Neural progenitor cell (in vitro differentiated cells): ENCODE measurements at regions not wholly inside any gene's neighbourhood (a gene's known extent, or its start where the extent isn't known, plus 50 kb on each side); places are given as distances from the start of the nearest gene placed in this dataset.
A peak's percentile ranks its signal among the peaks of the same experiment; 100 is the strongest.

Experiments
- DNase-seq: peaks from one replicate; pipeline ENCODE4 v3.0.0-alpha.2; 2016; ENCODE audit warnings: low spot score
- H2AFZ ChIP-seq: fragments of 200-600 bp; sonication (generic); replicated peaks from 2 replicates; pipeline ENCODE4 v1.6.1; 2016; ENCODE audit warnings: antibody characterized with exemption
- H3F3A ChIP-seq: fragments of 200-600 bp; sonication (generic); 2 replicates; pipeline ENCODE4 v1.6.1; 2016; ENCODE audit warnings: antibody characterized with exemption, low read depth
- H3K27ac ChIP-seq: fragments of 200-600 bp; sonication (generic); 2 replicates; pipeline ENCODE4 v1.5.1; 2016; ENCODE audit warnings: mild to moderate bottlenecking
- H3K27me3 ChIP-seq: fragments of 200-600 bp; sonication (generic); 2 replicates; pipeline ENCODE4 v1.6.1; 2016; ENCODE audit warnings: mild to moderate bottlenecking, moderate library complexity
- H3K36me3 ChIP-seq: fragments of 200-600 bp; sonication (generic); 2 replicates; pipeline ENCODE4 v1.5.1; 2016
- H3K4me1 ChIP-seq: fragments of 200-600 bp; sonication (generic); 2 replicates; pipeline ENCODE4 v1.6.1; 2016; ENCODE audit warnings: mixed run types
- H3K4me2 ChIP-seq: fragments of 200-600 bp; sonication (generic); 2 replicates; pipeline ENCODE4 v1.6.1; 2016
- H3K4me3 ChIP-seq: fragments of 200-600 bp; sonication (generic); 2 replicates; pipeline ENCODE4 v1.5.1; 2016
- H3K79me2 ChIP-seq: fragments of 200-600 bp; sonication (generic); 2 replicates; pipeline ENCODE4 v1.6.1; 2016; ENCODE audit warnings: low read depth
- H3K9ac ChIP-seq: fragments of 200-600 bp; sonication (generic); 2 replicates; pipeline ENCODE4 v1.6.1; 2016
- H3K9me3 ChIP-seq: fragments of 200-600 bp; sonication (generic); 2 replicates; pipeline ENCODE4 v1.5.1; 2016; ENCODE audit warnings: low read depth
- H4K20me1 ChIP-seq: fragments of 200-600 bp; sonication (generic); 2 replicates; pipeline ENCODE4 v1.6.1; 2016; ENCODE audit warnings: low read depth
- H3K27ac Mint-ChIP-seq: 3 replicates; pipeline ENCODE4 v1.8.0; 2021; ENCODE audit warnings: mixed read lengths
- H3K27me3 Mint-ChIP-seq: 2 replicates; pipeline ENCODE4 v1.8.0; 2022; ENCODE audit warnings: low read depth, mild to moderate bottlenecking, inconsistent platforms, moderate library complexity, mixed read lengths; ENCODE audit not compliant: insufficient read depth
- H3K36me3 Mint-ChIP-seq: 3 replicates; pipeline ENCODE4 v1.8.0; 2021; ENCODE audit warnings: mixed read lengths
- H3K4me1 Mint-ChIP-seq: 3 replicates; pipeline ENCODE4 v1.8.0; 2021; ENCODE audit warnings: mixed read lengths
- H3K4me3 Mint-ChIP-seq: 3 replicates; pipeline ENCODE4 v1.8.0; 2021; ENCODE audit warnings: mild to moderate bottlenecking, moderate library complexity, mixed read lengths
- H3K9me3 Mint-ChIP-seq: 3 replicates; pipeline ENCODE4 v1.8.0; 2020; ENCODE audit warnings: mixed read lengths
- CTCF ChIP-seq: fragments of 200-600 bp; sonication (generic); IDR thresholded peaks from 2 replicates; pipeline ENCODE4 v1.5.1; 2017; ENCODE audit warnings: antibody characterized with exemption, mild to moderate bottlenecking
- EZH2 ChIP-seq: fragments of 200-600 bp; sonication (generic); IDR thresholded peaks from 2 replicates; pipeline ENCODE4 v1.6.1; 2017; ENCODE audit warnings: antibody characterized with exemption, mild to moderate bottlenecking, moderate library complexity
- EZH2phosphoT487 ChIP-seq: fragments of 200-600 bp; sonication (generic); IDR thresholded peaks from 2 replicates; pipeline ENCODE4 v1.6.1; 2017; ENCODE audit warnings: antibody characterized with exemption

- Histone ChIP-seq H3F3A (peaks cover 10% of the 10 kb centered on the region), H3K4me2 (peak overlapping the region; percentile 41), H3K4me1 (peaks cover 14% of the 10 kb centered on the region), H3K9me3 (no peaks in the 10 kb centered on the region), H3K9ac (no peak overlapping the region), H4K20me1 (no peaks in the 10 kb centered on the region), H2AFZ (no peak overlapping the region), H3K79me2 (no peaks in the 10 kb centered on the region), H3K36me3 (no peaks in the 10 kb centered on the region), H3K4me3 (no peak overlapping the region), H3K27me3 (no peaks in the 10 kb centered on the region), H3K27ac (peak overlapping the region; percentile 40)
- H3K9me3 Mint-ChIP-seq = peaks cover 2% of the 10 kb centered on the region
- H3K36me3 Mint-ChIP-seq = no peaks in the 10 kb centered on the region
- no peak overlapping the region for H3K4me3 Mint-ChIP-seq
- no peaks in the 10 kb centered on the region for H3K27me3 Mint-ChIP-seq
- DNase-seq = no peak
- peaks cover 11% of the 10 kb centered on the region for H3K4me1 Mint-ChIP-seq
- H3K27ac Mint-ChIP-seq = no peak overlapping the region
- TF ChIP-seq EZH2 (no peak), CTCF (no peak), EZH2phosphoT487 (no peak)
Measured at GRCh38 chr12:92063641-92064040, 82.0 kb downstream of the BTG1 start.

- H3K27me3 Mint-ChIP-seq = no peaks in the 10 kb centered on the region
- H3K36me3 ChIP-seq = no peaks in the 10 kb centered on the region
- no peak overlapping the region for H3K4me3 ChIP-seq
- H4K20me1 ChIP-seq = no peaks in the 10 kb centered on the region
- H3K4me3 Mint-ChIP-seq = no peak overlapping the region
- H3K9ac ChIP-seq = no peak overlapping the region
- peak overlapping the region; percentile 40 for H3K27ac ChIP-seq
- no peak overlapping the region for H2AFZ ChIP-seq
- TF ChIP-seq EZH2 (no peak), CTCF (no peak), EZH2phosphoT487 (no peak)
- H3F3A ChIP-seq = peaks cover 10% of the 10 kb centered on the region
- peaks cover 14% of the 10 kb centered on the region for H3K4me1 ChIP-seq
- DNase-seq = peak; percentile 58
- no peak overlapping the region for H3K27ac Mint-ChIP-seq
- peaks cover 11% of the 10 kb centered on the region for H3K4me1 Mint-ChIP-seq
- H3K9me3 ChIP-seq = no peaks in the 10 kb centered on the region
- peak overlapping the region; percentile 41 for H3K4me2 ChIP-seq
- no peaks in the 10 kb centered on the region for H3K27me3 ChIP-seq
- no peaks in the 10 kb centered on the region for H3K79me2 ChIP-seq
- H3K9me3 Mint-ChIP-seq = peaks cover 8% of the 10 kb centered on the region
- H3K36me3 Mint-ChIP-seq = no peaks in the 10 kb centered on the region
Measured at GRCh38 chr12:92062539-92063493, 82.8 kb downstream of the BTG1 start.

GRCh38 chr12:92061061-92061460 is 84.6 kb downstream of the BTG1 start:
- H3K27ac Mint-ChIP-seq = no peak overlapping the region
- Histone ChIP-seq H3K9me3 (no peaks in the 10 kb centered on the region), H3K4me1 (peaks cover 14% of the 10 kb centered on the region), H3K27ac (no peak overlapping the region), H3K27me3 (no peaks in the 10 kb centered on the region), H3K36me3 (no peaks in the 10 kb centered on the region), H3K9ac (no peak overlapping the region), H3K79me2 (no peaks in the 10 kb centered on the region), H3K4me3 (no peak overlapping the region), H3K4me2 (no peak overlapping the region), H2AFZ (no peak overlapping the region), H3F3A (peaks cover 10% of the 10 kb centered on the region), H4K20me1 (no peaks in the 10 kb centered on the region)
- no peak for TF ChIP-seq EZH2
- no peak for TF ChIP-seq CTCF
- no peak for TF ChIP-seq EZH2phosphoT487
- no peak for DNase-seq
- H3K4me3 Mint-ChIP-seq = no peak overlapping the region
- peaks cover 17% of the 10 kb centered on the region for H3K9me3 Mint-ChIP-seq
- H3K4me1 Mint-ChIP-seq = peaks cover 11% of the 10 kb centered on the region
- H3K27me3 Mint-ChIP-seq = no peaks in the 10 kb centered on the region
- no peaks in the 10 kb centered on the region for H3K36me3 Mint-ChIP-seq
